K562 (cell line): ENCODE measurements at regions not wholly inside any gene's neighbourhood (a gene's known extent, or its start where the extent isn't known, plus 50 kb on each side); places are given as distances from the start of the nearest gene placed in this dataset. TPM values are rescaled to one million over a fixed set of nuclear protein-coding genes. Genes with fewer than 3 reads are reported as not detected.

Source experiments
- ATAC-seq: fragments of 200-7000 bp; cut with Tn5 transposase; 3 replicates; pipeline ENCODE4 v1.9.1; 2020; ENCODE audit warnings: moderate library complexity
- BruUV-seq: library from RNA; stranded (reverse); fragments of 400-500 nt; replicated peaks from 2 replicates; lab custom pipeline; 2021; lab: Mats Ljungman, UMichigan
- CTCF ChIA-PET: fragments of 300-600 bp; formaldehyde crosslinking; extraction: SDS; loops from one replicate; lab custom pipeline; 2021; ENCODE audit warnings: low intra/inter-chr PET ratio; lab: Yijun Ruan, JAX
- POLR2A ChIA-PET: fragments of 300-600, 350-650 bp; sonication (Branson Sonifier 250); formaldehyde crosslinking; extraction: SDS; loops from one replicate; lab custom pipeline; 2021; ENCODE audit warnings: antibody characterized with exemption, inconsistent platforms; lab: Yijun Ruan, JAX
- DNase-seq, 4 experiments: peaks; one replicate each; pipeline versions ENCODE4 v3.0.0 to v3.0.0-alpha.2; 2011 to 2018; ENCODE audit warnings: low spot score in 3 of 4, mixed read lengths in 3 of 4; ENCODE audit errors: extremely low read depth in 1 of 4
- FAIRE-seq: peaks from 2 replicates; lab custom pipeline; 2011; peaks lifted over from hg19 to GRCh38; lab: Jason Lieb, UNC
- H2AFZ ChIP-seq: 2 replicates; pipeline ENCODE4 v1.6.0; 2011; ENCODE audit warnings: low read depth, low read length, control low read depth, inconsistent platforms
- H3K27ac ChIP-seq: fragments of 200-600 bp; 3 replicates; pipeline ENCODE4 v1.8.0; 2011; ENCODE audit warnings: low read depth, mild to moderate bottlenecking, control low read depth, inconsistent platforms, low read length, moderate library complexity, mixed read lengths; ENCODE audit errors: extremely low read depth
- H3K27me3 ChIP-seq, 2 experiments: fragments of 300-600 bp in 1 of 2; 2 replicates in 1 of 2; 3 replicates in 1 of 2; pipeline versions ENCODE4 v1.6.0 to v1.8.0; 2011; ENCODE audit warnings: inconsistent platforms in 2 of 2, low read length in 2 of 2, mild to moderate bottlenecking in 1 of 2, mixed read lengths in 1 of 2, moderate library complexity in 1 of 2; ENCODE audit not compliant: control insufficient read depth in 2 of 2, insufficient read depth in 2 of 2
- H3K36me3 ChIP-seq: fragments of 300-600 bp; 3 replicates; pipeline ENCODE4 v1.8.0; 2011; ENCODE audit warnings: mild to moderate bottlenecking, low read length, inconsistent platforms; ENCODE audit not compliant: control insufficient read depth, insufficient read depth
- H3K4me1 ChIP-seq, 2 experiments: fragments of 200-600 bp in 1 of 2; replicated peaks in 1 of 2; 2 replicates in 1 of 2; 3 replicates in 1 of 2; pipeline versions ENCODE4 v1.5.1 to v1.8.0; 2011; ENCODE audit warnings: inconsistent platforms in 2 of 2, low read length in 2 of 2, mild to moderate bottlenecking in 1 of 2, mixed read lengths in 1 of 2, moderate library complexity in 1 of 2; ENCODE audit not compliant: control insufficient read depth in 2 of 2, insufficient read depth in 2 of 2
- H3K4me2 ChIP-seq: 2 replicates; pipeline ENCODE4 v1.6.1; 2011; ENCODE audit warnings: low read length, control low read depth, inconsistent platforms, mixed read lengths; ENCODE audit not compliant: insufficient read depth
- H3K4me3 ChIP-seq: fragments of 200-600 bp; sonication (generic), shearing (Covaris generic); 2 replicates; pipeline ENCODE4 v1.5.1; 2016; ENCODE audit warnings: control low read depth, inconsistent platforms
- H3K79me2 ChIP-seq: fragments of 200-600 bp; 3 replicates; pipeline ENCODE4 v1.8.0; 2011; ENCODE audit warnings: low read length, inconsistent platforms; ENCODE audit not compliant: control insufficient read depth, insufficient read depth
- H3K9ac ChIP-seq, 2 experiments: 2 replicates each; pipeline versions ENCODE4 v1.6.0 to v1.6.1; 2011; ENCODE audit warnings: low read depth in 2 of 2, low read length in 2 of 2, control low read depth in 1 of 2, inconsistent platforms in 1 of 2, mild to moderate bottlenecking in 1 of 2, mixed read lengths in 1 of 2; ENCODE audit not compliant: insufficient read depth in 1 of 2
- H3K9me1 ChIP-seq: one replicate; pipeline ENCODE4 v1.6.0; 2011; ENCODE audit warnings: inconsistent platforms, mild to moderate bottlenecking, low read length, moderate library complexity; ENCODE audit not compliant: control insufficient read depth, insufficient read depth
- H3K9me3 ChIP-seq: replicated peaks from 2 replicates; pipeline ENCODE4 v1.5.1; 2011; ENCODE audit warnings: low read depth, low read length, inconsistent platforms; ENCODE audit not compliant: control insufficient read depth, insufficient read depth
- H4K20me1 ChIP-seq: replicated peaks from 2 replicates; pipeline ENCODE4 v1.6.1; 2011; ENCODE audit warnings: low read length, inconsistent platforms, mixed read lengths; ENCODE audit not compliant: control insufficient read depth, insufficient read depth
- CBX3 ChIP-seq, 2 experiments: IDR thresholded peaks; 1 replicate in 1 of 2; 2 replicates in 1 of 2; pipeline ENCODE4 v1.6.1; 2012; ENCODE audit warnings: inconsistent platforms in 2 of 2, low read length in 2 of 2, borderline replicate concordance in 1 of 2, control low read depth in 1 of 2
- NCOA4 ChIP-seq: fragments of 450-650 bp; IDR thresholded peaks from 2 replicates; pipeline ENCODE4 v1.6.1; 2018; ENCODE audit warnings: mild to moderate bottlenecking; ENCODE audit not compliant: partially characterized antibody
- RBM25 ChIP-seq: fragments of 200-400 bp; formaldehyde crosslinking; IDR thresholded peaks from 2 replicates; pipeline ENCODE4 v1.6.1; 2018; ENCODE audit warnings: low read length, low read depth, moderate library complexity; ENCODE audit not compliant: severe bottlenecking
- TRIM28 ChIP-seq: fragments of 450-650 bp; IDR thresholded peaks from 2 replicates; pipeline ENCODE4 v1.6.1; 2017
- in situ Hi-C: fragments of 300-500 bp; cut with MboI; formaldehyde crosslinking; loops from 4 replicates; pipeline ENCODE4 v1.15.0; 2018; ENCODE audit warnings: inconsistent platforms, mixed read lengths
- intact Hi-C: fragments of 100-400 bp; cut with micrococcal nuclease; formaldehyde crosslinking; loops from 2 replicates; pipeline ENCODE4 v1.14.2; 2022
- microRNA-seq: library from miRNA; unstranded; fragments of <30 nt; microRNA quantifications from one replicate; pipeline ENCODE4, GENCODE V29; 2018; ENCODE audit warnings: borderline microRNAs expressed
- small RNA-seq: library from RNA; depleted of rRNA; stranded (forward); fragments of <200 nt; gene quantifications from one replicate; pipeline ENCODE3, GENCODE V24; 2014
- TF ChIP-seq, protein P1 (sequence below): fragments of 450-650 bp; IDR thresholded peaks from 2 replicates; pipeline ENCODE4 v1.6.1; 2018; ENCODE audit warnings: mild to moderate bottlenecking, low read depth; ENCODE audit not compliant: partially characterized antibody

- H3K4me3 ChIP-seq = no peak overlapping the region
- no peak for DNase-seq
- no peaks in the 10 kb centered on the region for H3K27me3 ChIP-seq
- H3K4me1 ChIP-seq = no peaks in the 10 kb centered on the region
- CTCF ChIA-PET = no interaction called here
- H3K9me1 ChIP-seq = no peaks in the 10 kb centered on the region
- H2AFZ ChIP-seq = no peak overlapping the region
- no peaks in the 10 kb centered on the region for H3K36me3 ChIP-seq
- no peak for FAIRE-seq
- H4K20me1 ChIP-seq = no peaks in the 10 kb centered on the region
- H3K4me2 ChIP-seq = no peak overlapping the region
- BruUV-seq = no TSS peak
- ATAC-seq = no peak
- H3K27ac ChIP-seq = no peak overlapping the region
- POLR2A ChIA-PET = interaction anchor here (0.7 kb wide), 1 partner anchor 9 kb away, joined by 4 read pairs; no protein-coding TSS in a partner anchor
- TF ChIP-seq, protein P1, sequence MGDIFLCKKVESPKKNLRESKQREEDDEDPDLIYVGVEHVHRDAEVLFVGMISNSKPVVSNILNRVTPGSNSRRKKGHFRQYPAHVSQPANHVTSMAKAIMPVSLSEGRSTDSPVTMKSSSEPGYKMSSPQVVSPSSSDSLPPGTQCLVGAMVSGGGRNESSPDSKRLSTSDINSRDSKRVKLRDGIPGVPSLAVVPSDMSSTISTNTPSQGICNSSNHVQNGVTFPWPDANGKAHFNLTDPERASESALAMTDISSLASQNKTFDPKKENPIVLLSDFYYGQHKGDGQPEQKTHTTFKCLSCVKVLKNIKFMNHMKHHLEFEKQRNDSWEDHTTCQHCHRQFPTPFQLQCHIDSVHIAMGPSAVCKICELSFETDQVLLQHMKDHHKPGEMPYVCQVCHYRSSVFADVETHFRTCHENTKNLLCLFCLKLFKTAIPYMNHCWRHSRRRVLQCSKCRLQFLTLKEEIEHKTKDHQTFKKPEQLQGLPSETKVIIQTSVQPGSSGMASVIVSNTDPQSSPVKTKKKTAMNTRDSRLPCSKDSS = peak; percentile 33
- TF ChIP-seq CBX3 (IDR thresholded peaks at IDR 0.05; ENCODE audit: borderline replicate concordance in 1 of 2, low read length in 2 of 2) (peak in 1 of 2 experiments; percentile 74; a peak in 2 of 3 replicates), TRIM28 (0 out of 2 replicates have a peak, but pooled peaks have one; percentile 27), RBM25 (peak; percentile 31), NCOA4 (no peak)
- H3K9ac ChIP-seq = no peak overlapping the region
- in situ Hi-C loops (no loop called here), intact Hi-C loops (no loop called here)
- H3K9me3 ChIP-seq = no peaks in the 10 kb centered on the region; the same call in 1 of the 2 replicates
- no peaks in the 10 kb centered on the region for H3K79me2 ChIP-seq
These were observed 50.3 kb upstream of the TRIB2 start for GRCh38 chr2:12666445-12666844.

Small RNA genes lying in the stretch of these regions (microRNA-seq; reads per million reads assigned to microRNA genes)
- gene MIR3681 = 11.0 reads per million, percentile 58 among the genes with 10 or more reads in this experiment

Small RNA genes lying in the stretch of these regions (small RNA-seq; reads per million reads assigned to genes)
- gene MIR3681 (23.5 reads per million, percentile 97 among the genes with 10 or more reads in this experiment), gene RF00093 (not detected), gene RNU6-843P (not detected)
